DMS114 treated with DMSO at 0.1 percent for 48 hours (cell line): ENCODE measurements at regions not wholly inside any gene's neighbourhood (a gene's known extent, or its start where the extent isn't known, plus 50 kb on each side); places are given as distances from the start of the nearest gene placed in this dataset.

Source experiments
- DNase-seq: peaks from one replicate; lab custom pipeline; 2025; ENCODE audit not compliant: unreplicated experiment; lab: John Stamatoyannopoulos, UW

GRCh38 chr7:68256295-68256694, 1259.7 kb downstream of the TYW1 start:
- DNase-seq = no peak

- no peak for DNase-seq
Measured at GRCh38 chr7:68258609-68259008, 1262.0 kb downstream of the TYW1 start.

- DNase-seq = no peak
Measured at GRCh38 chr7:68265258-68265657, 1268.6 kb downstream of the TYW1 start.

DNA sequence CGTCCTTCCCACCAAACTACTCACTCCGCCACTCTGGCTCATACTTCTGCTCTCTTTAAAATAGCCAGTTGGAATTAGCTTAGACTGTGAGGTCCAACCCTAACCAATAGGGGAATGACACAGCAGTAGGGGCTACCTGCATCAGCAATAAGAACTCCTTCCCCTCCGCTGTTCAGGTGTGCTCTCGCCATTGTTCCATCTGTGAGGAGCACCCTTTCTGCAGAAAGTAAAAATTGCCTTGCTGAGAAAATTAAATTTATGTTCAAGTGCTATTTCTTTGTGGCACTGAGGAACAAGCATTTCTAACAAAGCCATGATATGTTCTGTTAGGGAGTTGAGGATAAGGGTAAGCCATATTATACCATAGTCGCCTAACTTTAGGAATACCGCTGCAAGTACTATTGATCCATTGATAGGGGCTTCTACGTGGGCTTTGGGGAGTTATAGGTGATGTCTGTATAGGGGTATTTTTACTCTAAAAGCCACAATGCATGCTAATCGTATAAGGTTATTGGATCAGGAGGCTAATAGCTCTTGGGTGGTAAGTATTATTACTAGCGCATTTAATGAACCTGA, 1269.5 kb downstream of the TYW1 start:
- DNase-seq = no peak

DNA sequence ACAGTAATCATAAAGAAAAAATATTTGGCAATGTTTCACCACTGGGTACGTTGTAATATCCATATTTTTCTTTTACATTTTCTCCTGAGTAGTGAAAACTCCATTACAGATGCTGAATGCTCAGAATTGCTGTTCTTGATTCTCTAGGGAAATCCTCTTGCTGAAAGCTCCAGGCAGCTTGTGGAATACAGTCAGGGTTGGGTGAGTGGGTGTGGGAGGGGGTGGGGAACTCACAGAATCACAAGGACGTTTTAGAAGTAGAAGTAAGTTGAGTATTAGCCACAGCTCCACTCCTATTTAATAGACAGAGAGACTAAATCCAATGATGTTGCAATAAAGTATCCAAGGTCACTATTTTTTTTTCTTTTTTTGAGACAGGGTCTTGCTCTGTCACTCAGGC, 1270.9 kb downstream of the TYW1 start:
- no peak for DNase-seq

DNA sequence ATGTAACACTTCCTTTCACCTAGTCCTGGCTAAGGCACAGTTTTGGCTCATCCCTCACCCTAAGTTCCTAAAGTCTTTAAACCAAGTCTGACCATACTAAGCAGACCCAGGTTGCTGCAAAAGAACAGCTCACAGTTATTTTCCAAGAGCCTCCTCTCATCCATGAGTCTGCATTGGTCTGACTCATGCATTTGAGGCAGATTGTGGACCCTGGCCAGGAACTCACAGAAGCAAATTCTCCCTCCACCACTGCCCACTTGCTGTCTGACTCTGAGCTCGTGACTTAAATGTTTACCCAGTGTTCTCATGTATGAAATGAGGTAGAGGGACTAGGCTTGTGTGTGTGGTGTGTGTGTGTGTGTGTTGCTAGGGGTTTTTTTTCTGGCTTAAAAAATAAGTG, 1272.8 kb downstream of the TYW1 start:
- no peak for DNase-seq

DNA sequence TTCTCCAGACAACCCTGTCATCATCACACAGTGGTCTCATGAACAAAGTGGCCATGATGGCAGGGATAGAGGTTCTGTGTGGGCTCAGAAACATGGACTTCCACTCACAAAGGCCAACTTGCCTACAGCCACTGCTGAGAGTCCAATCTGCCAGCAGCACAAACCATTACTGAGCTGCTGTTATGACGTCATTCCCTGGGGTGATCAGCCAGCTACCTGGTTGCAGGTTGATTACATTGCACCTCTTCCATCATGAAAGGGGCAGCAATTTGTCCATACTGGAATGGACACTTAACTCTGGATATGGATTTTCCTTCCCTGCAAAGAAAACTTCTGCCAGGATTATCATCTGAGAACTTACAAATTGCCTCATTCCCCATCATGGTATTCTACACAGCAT, 1275.9 kb downstream of the TYW1 start:
- DNase-seq = no peak

DNA sequence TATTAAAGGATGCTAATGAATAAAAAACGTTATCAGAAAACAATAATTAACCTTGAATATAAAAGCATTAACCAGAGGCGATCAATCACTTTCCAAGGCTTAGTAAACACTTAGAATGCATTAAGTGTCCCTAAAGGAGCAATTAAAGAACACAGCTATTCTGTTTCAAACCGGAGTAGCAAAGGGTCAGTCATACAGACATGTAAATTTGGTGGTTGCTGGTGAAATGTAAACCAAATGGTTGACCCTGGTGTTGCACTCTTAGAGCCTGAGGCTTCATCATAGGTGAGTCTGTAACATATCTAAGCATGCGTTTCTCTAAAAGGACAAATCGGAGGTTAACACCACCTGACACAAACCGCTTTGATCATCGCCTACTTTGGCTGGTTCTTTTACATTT, 1280.1 kb downstream of the TYW1 start:
- no peak for DNase-seq

DNA sequence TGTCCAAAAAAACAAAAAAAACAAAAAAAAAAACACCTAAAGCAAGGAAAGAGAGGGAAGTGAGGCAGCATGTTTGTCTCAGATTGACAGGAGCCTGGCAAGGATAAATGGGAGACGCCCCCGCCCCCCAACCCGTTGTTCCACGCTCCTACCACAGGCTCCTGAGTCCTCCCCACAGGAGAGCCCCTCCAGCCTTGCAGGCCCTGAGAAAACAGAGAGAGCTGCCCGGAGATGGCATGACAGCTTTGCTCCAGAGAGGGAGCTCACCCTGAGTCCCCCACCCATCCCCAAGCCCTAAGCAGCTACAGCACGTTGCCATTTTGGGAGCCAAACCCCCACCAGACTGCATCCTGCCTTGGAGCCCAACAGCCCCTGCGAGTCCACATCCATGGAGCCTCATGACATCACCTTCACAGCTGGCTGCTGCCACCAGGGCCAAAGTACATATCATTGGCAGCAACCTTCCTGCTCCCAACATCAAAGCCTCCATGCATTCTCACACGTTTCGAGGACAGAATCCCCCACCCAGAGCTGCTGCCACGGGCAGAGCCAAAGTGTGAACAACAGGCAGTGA, 1283.3 kb downstream of the TYW1 start:
- DNase-seq = no peak

- DNase-seq = no peak
Measured at GRCh38 chr7:68280931-68281330, 1284.3 kb downstream of the TYW1 start.

DNA sequence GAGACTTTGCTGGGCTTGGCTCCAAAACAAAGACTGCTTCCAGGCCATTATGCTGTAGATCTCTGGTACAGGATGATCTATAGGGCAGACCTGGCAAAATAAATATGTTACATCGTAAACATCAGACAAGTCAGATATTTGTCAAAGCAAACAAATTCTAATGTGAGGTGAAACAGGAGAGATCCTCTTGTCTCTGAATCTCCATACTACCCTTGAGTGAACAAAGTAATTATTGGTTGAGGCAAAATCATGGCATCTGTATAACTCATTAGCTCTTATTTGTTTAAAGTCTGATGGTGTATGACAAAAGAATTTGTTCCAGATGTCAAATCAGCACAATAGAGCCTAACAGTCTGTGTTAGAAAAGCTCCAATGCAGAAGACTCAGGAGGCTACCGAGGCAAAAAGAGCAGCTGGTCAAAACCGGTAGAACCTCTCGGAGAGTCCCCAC, 1291.5 kb downstream of the TYW1 start:
- DNase-seq = no peak

DNA sequence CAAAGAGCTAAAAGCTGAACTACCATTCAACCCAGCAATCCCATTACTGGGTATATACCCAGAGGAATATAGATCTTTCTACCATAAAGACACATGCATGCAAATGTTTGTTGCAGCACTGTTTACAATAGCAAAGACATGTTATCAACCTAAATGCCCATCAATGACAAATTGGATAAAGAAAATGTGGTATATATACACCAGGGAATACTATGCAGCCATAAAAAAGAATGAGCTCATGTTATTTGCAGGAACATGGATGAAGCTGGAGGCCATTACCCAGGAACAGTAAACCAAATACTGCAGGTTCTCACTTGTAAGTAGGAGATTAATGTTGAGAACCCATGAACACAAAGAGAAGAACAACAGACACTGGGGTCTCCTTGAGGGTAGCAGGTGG, 1295.1 kb downstream of the TYW1 start:
- no peak for DNase-seq

DNA sequence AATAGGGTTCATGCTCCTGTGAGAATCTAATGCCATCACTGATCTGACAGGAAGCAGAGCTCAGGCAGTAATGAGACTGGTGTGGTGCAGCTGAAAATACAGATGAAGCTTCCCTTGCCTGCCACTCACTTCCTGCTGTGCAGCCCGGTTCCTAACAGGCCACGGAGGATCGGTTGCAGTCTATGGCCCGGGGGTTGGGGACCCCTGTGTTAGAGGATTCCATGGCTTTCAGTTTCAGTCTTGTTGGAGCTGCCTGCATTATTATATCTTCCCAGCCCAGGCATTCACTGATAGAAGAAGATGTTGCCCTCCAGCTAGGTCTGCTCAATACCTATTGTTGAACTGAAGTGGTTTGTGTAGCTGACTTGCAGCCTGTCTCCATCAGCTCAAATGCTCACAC, 1298.8 kb downstream of the TYW1 start:
- DNase-seq = no peak

GRCh38 chr7:68304536-68304935, 1293.7 kb upstream of the AUTS2 start:
- no peak for DNase-seq

DNA sequence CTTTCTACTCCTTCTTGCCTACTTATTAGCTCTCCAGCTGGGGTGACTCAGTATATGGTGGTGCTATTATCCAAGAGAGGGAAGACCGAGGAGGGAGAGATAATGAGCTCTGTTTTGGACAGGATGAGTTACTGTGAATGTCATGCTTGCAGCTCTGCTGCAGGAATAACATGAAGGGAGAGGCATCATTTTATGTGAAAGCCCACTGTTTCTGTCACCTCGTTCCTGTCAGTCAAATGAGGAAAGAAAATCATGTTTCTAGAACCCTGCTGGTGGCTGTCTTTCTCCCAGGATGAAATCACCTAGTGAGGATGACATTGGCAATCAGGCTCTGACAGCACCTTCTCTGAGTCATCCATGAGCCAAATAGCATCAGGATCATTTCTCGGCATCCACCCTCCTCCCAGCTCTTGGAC, 1291.6 kb upstream of the AUTS2 start:
- no peak for DNase-seq

- DNase-seq = no peak
Measured at GRCh38 chr7:68309271-68309670, 1289.0 kb upstream of the AUTS2 start.

DNA sequence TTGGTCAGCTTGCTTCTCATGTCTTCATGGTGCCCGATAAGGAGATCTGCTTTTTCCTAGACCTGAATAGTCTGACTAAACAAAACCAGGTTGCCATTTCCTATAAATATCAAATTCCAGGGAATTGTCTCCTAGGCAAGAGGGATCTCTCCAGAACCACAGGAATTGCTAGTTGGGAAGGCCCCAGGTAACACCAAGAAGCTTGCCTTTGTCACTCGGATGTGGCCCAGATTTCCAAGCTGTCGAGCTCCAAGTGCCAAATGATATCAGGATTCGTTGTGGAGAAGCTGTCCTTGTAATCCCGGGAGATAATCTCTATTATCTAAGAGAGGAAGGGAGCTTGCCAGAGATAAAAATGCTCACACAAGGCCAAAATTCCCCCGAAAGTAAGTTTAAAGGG, 1288.5 kb upstream of the AUTS2 start:
- DNase-seq = no peak

GRCh38 chr7:68311958-68312357, 1286.3 kb upstream of the AUTS2 start:
- DNase-seq = no peak

- no peak for DNase-seq
Measured at GRCh38 chr7:68313806-68314205, 1284.5 kb upstream of the AUTS2 start.

DNA sequence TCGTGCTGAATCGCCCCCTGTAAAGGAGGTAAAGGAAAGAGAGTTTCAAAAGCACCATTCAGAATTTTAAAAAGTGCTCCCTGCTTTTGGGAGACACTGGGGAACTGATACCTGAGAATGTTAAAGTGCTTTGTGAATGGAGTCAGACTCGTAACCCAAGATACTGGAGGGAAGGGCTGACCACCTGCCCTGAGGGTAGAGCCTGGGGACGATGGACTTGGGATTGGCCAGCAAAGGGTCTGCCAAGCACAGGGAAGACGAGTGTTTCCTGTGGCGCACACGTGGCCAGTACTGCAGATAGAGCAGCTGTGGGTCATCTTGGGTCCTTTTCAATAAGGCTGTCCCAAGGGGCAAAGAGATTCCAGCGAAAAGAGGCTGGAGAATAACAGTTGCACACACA, 1284.1 kb upstream of the AUTS2 start:
- no peak for DNase-seq

DNA sequence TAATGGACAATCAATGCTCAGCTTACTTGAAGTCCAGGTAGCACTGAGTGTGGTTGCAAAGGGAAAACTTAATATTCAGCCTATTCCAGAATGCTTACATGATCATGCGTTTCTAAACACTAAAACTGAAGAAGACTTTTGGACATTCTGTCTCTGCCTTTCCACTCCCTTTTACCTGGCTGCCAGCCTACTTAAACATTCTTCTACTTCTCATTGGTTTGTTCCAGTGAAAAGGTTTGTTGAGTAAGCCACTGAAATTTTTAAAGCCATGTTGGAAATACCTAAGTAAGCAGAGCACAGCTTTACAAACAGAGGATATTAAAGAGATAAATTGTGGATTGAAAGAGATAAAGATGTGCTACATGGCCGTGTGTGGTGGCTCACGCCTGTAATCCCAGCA, 1280.8 kb upstream of the AUTS2 start:
- no peak for DNase-seq

- DNase-seq = no peak
Measured at GRCh38 chr7:68319061-68319460, 1279.2 kb upstream of the AUTS2 start.

GRCh38 chr7:68321076-68321639, 1277.1 kb upstream of the AUTS2 start:
- no peak for DNase-seq
